Breast epithelium (tissue), 3 donors: ENCODE measurements at regions not wholly inside any gene's neighbourhood (a gene's known extent, or its start where the extent isn't known, plus 50 kb on each side); places are given as distances from the start of the nearest gene placed in this dataset.

ENCODE experiments used
- POLR2A ChIP-seq: fragments of 450-650 bp; IDR thresholded peaks from one replicate; pipeline ENCODE4 v1.6.1; 2016; ENCODE audit warnings: antibody characterized with exemption, mild to moderate bottlenecking, moderate library complexity
- POLR2AphosphoS5 ChIP-seq, 3 donors: sonication (generic); formaldehyde crosslinking; IDR thresholded peaks; one replicate each; pipeline ENCODE4 v1.6.1; 2017; ENCODE audit warnings: antibody characterized with exemption in 3 of 3
- TF ChIP-seq, protein P1 (sequence below), 3 donors: fragments of 450-650 bp; IDR thresholded peaks; one replicate each; pipeline ENCODE4 v1.5.1; 2016 to 2017; ENCODE audit warnings: antibody characterized with exemption in 3 of 3, mild to moderate bottlenecking in 3 of 3, moderate library complexity in 3 of 3

DNA sequence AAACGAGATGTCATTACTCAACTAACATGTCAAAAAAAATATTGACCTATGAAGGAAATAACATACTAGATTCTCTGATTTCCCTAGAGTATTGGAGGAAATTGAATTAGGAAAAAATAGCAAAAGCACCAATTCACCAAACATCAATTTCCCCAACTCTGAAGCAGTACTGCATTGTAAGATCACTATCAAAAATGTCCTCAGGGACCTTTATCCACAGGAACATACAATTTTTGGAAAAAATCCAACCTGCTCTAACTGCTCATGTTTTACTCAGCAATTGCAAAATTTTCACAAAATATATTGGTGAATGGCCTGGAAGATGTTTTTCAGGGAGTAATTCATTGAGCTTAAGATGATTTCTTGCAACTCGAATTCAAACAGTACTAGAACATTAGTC is 239.0 kb upstream of the GIMD1 start:
- TF ChIP-seq, protein P1, sequence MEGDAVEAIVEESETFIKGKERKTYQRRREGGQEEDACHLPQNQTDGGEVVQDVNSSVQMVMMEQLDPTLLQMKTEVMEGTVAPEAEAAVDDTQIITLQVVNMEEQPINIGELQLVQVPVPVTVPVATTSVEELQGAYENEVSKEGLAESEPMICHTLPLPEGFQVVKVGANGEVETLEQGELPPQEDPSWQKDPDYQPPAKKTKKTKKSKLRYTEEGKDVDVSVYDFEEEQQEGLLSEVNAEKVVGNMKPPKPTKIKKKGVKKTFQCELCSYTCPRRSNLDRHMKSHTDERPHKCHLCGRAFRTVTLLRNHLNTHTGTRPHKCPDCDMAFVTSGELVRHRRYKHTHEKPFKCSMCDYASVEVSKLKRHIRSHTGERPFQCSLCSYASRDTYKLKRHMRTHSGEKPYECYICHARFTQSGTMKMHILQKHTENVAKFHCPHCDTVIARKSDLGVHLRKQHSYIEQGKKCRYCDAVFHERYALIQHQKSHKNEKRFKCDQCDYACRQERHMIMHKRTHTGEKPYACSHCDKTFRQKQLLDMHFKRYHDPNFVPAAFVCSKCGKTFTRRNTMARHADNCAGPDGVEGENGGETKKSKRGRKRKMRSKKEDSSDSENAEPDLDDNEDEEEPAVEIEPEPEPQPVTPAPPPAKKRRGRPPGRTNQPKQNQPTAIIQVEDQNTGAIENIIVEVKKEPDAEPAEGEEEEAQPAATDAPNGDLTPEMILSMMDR (IDR thresholded peaks at IDR 0.05), result no peak
- TF ChIP-seq POLR2A (no peak), POLR2AphosphoS5 (IDR thresholded peaks at IDR 0.05) (no peak)
